Stomach (tissue), 4 donors: ENCODE measurements at regions not wholly inside any gene's neighbourhood (a gene's known extent, or its start where the extent isn't known, plus 50 kb on each side); places are given as distances from the start of the nearest gene placed in this dataset.

ENCODE experiments used
- CTCF ChIP-seq, 7 experiments: fragments of 450-650 bp in 4 of 7; fragments of 200-600 bp in 3 of 7; sonication (generic) in 3 of 7; IDR thresholded peaks; one replicate each; pipeline ENCODE4 v1.5.1; 2016 to 2019; ENCODE audit warnings: antibody characterized with exemption in 7 of 7, control low read depth in 2 of 7, mild to moderate bottlenecking in 1 of 7
- EP300 ChIP-seq: sonication (generic); formaldehyde crosslinking; IDR thresholded peaks from one replicate; pipeline ENCODE4 v1.6.1; 2017; ENCODE audit warnings: antibody characterized with exemption
- POLR2A ChIP-seq, 4 donors: fragments of 450-650 bp; IDR thresholded peaks; one replicate each; pipeline ENCODE4 v1.6.1; 2016; ENCODE audit warnings: antibody characterized with exemption in 4 of 4, control low read depth in 2 of 4, mild to moderate bottlenecking in 1 of 4, moderate library complexity in 1 of 4
- POLR2AphosphoS5 ChIP-seq, 3 donors: sonication (generic); formaldehyde crosslinking; IDR thresholded peaks; one replicate each; pipeline ENCODE4 v1.6.1; 2016; ENCODE audit warnings: antibody characterized with exemption in 3 of 3

GRCh38 chr3:177733936-177734335 is 536.7 kb upstream of the TBL1XR1 start:
- TF ChIP-seq CTCF (IDR thresholded peaks at IDR 0.05) (no peak), POLR2AphosphoS5 (IDR thresholded peaks at IDR 0.05) (no peak), POLR2A (IDR thresholded peaks at IDR 0.05) (no peak), EP300 (no peak)
